HG02884 (cell line): ENCODE measurements at regions not wholly inside any gene's neighbourhood (a gene's known extent, or its start where the extent isn't known, plus 50 kb on each side); places are given as distances from the start of the nearest gene placed in this dataset.

Experiments used
- ATAC-seq: cut with Tn5 transposase; IDR thresholded peaks from one replicate; pipeline ENCODE4 v1.9.1; 2021; ENCODE audit warnings: mild to moderate bottlenecking, moderate library complexity; ENCODE audit not compliant: unreplicated experiment

- no peak for ATAC-seq
Observed at GRCh38 chr2:147384659-147385058, 460.2 kb upstream of the ACVR2A start.

- no peak for ATAC-seq
Observed at GRCh38 chr2:147382322-147382948, 462.4 kb upstream of the ACVR2A start.

GRCh38 chr2:147378403-147378802 is 466.4 kb upstream of the ACVR2A start:
- no peak for ATAC-seq

- no peak for ATAC-seq
Observed at GRCh38 chr2:147375073-147375472, 469.8 kb upstream of the ACVR2A start.

- no peak for ATAC-seq
Observed at GRCh38 chr2:147374423-147374811, 470.4 kb upstream of the ACVR2A start.

GRCh38 chr2:147373800-147374422 is 470.9 kb upstream of the ACVR2A start:
- ATAC-seq = no peak

- ATAC-seq = no peak
Observed at GRCh38 chr2:147368306-147368705, 476.5 kb upstream of the ACVR2A start.

- ATAC-seq = no peak
Observed at GRCh38 chr2:147366279-147366678, 478.6 kb upstream of the ACVR2A start.

- ATAC-seq = no peak
Observed at GRCh38 chr2:147365622-147366021, 479.2 kb upstream of the ACVR2A start.

- no peak for ATAC-seq
Observed at GRCh38 chr2:147364597-147364996, 480.2 kb upstream of the ACVR2A start.

- no peak for ATAC-seq
Observed at GRCh38 chr2:147363181-147363580, 481.6 kb upstream of the ACVR2A start.

GRCh38 chr2:147358375-147358774 is 486.5 kb upstream of the ACVR2A start:
- no peak for ATAC-seq

- ATAC-seq = no peak
Observed at GRCh38 chr2:147356157-147356556, 488.7 kb upstream of the ACVR2A start.

GRCh38 chr2:147355706-147356105 is 489.1 kb upstream of the ACVR2A start:
- ATAC-seq = no peak

- no peak for ATAC-seq
Observed at GRCh38 chr2:147353072-147353381, 491.8 kb upstream of the ACVR2A start.

- ATAC-seq = no peak
Observed at GRCh38 chr2:147352264-147353071, 492.4 kb upstream of the ACVR2A start.

- no peak for ATAC-seq
Observed at GRCh38 chr2:147351784-147352183, 493.0 kb upstream of the ACVR2A start.

GRCh38 chr2:147348931-147349555 is 495.8 kb upstream of the ACVR2A start:
- ATAC-seq = no peak

- no peak for ATAC-seq
Observed at GRCh38 chr2:147346142-147346541, 498.7 kb upstream of the ACVR2A start.

- ATAC-seq = no peak
Observed at GRCh38 chr2:147345246-147345645, 499.6 kb upstream of the ACVR2A start.

- ATAC-seq = no peak
Observed at GRCh38 chr2:147342329-147342728, 502.5 kb upstream of the ACVR2A start.
